ENCODE measurements at regions not wholly inside any gene's neighbourhood (a gene's known extent, or its start where the extent isn't known, plus 50 kb on each side); places are given as distances from the start of the nearest gene placed in this dataset.

- TF ChIP-seq CHD7 (IDR thresholded peaks at IDR 0.05; ENCODE audit: insufficient replicate concordance, low read length) (no peak), SP1 (IDR thresholded peaks at IDR 0.05; ENCODE audit: low read depth, low read length) (no peak)
Observed at GRCh38 chr10:43849551-43849950, 200.9 kb upstream of the ZNF32 start (continued).

Measured in H1 (cell line).